DND-41 (cell line): ENCODE measurements at regions not wholly inside any gene's neighbourhood (a gene's known extent, or its start where the extent isn't known, plus 50 kb on each side); places are given as distances from the start of the nearest gene placed in this dataset.

ENCODE experiments used
- CTCF ChIP-seq: IDR thresholded peaks from 2 replicates; pipeline ENCODE4 v1.5.1; 2012; ENCODE audit warnings: borderline replicate concordance, low read length, moderate library complexity, mild to moderate bottlenecking; ENCODE audit not compliant: poor library complexity, severe bottlenecking; ENCODE audit errors: extremely low read depth
- EZH2 ChIP-seq: IDR thresholded peaks from 3 replicates; pipeline ENCODE4 v1.6.1; 2012; ENCODE audit warnings: borderline replicate concordance, low read depth, mild to moderate bottlenecking, moderate library complexity, low read length, inconsistent platforms; ENCODE audit not compliant: severe bottlenecking

GRCh38 chr11:116563712-116564047 lies 209.1 kb downstream of the BUD13 start:
- TF ChIP-seq CTCF = no peak
- TF ChIP-seq EZH2 = no peak
